ENCODE measurements at regions not wholly inside any gene's neighbourhood (a gene's known extent, or its start where the extent isn't known, plus 50 kb on each side); places are given as distances from the start of the nearest gene placed in this dataset.

- Histone ChIP-seq H3K36me3 (ENCODE audit: low read length) (no peaks in the 10 kb centered on the region), H3K9me3 (ENCODE audit: insufficient read depth, low read length) (no peaks in the 10 kb centered on the region), H4K20me1 (ENCODE audit: low read depth, low read length) (no peaks in the 10 kb centered on the region; the same call in 1 of the 2 replicates), H3K4me3 (ENCODE audit: insufficient read depth, low read length, poor library complexity, severe bottlenecking) (no peak overlapping the region), H2AFZ (ENCODE audit: low read depth, low read length, severe bottlenecking) (no peak overlapping the region), H3F3A (ENCODE audit: insufficient read depth) (no peaks in the 10 kb centered on the region), H3K9me2 (replicated peaks; ENCODE audit: insufficient read depth, low read length) (no peaks in the 10 kb centered on the region), H3K9ac (ENCODE audit: low read length) (no peak overlapping the region), H3K27ac (ENCODE audit: low read depth, low read length) (no peak overlapping the region), H3K27me3 (ENCODE audit: low read length) (no peaks in the 10 kb centered on the region), H3K79me2 (ENCODE audit: insufficient read depth, low read length) (no peaks in the 10 kb centered on the region), H3K4me2 (ENCODE audit: low read depth, low read length, poor library complexity, severe bottlenecking) (no peak overlapping the region)
- TF ChIP-seq EZH2phosphoT487 (conservative IDR thresholded peaks at IDR 0.05; ENCODE audit: low read length) (no peak), CTCF (IDR thresholded peaks at IDR 0.05; ENCODE audit: insufficient read depth, low read length, poor library complexity, severe bottlenecking) (no peak)
These were observed 369.2 kb downstream of the CCER1 start for GRCh38 chr12:90585640-90586304.

- Histone ChIP-seq H3F3A (ENCODE audit: insufficient read depth) (no peaks in the 10 kb centered on the region), H3K27ac (ENCODE audit: low read depth, low read length) (no peak overlapping the region), H3K9me3 (ENCODE audit: insufficient read depth, low read length) (no peaks in the 10 kb centered on the region), H4K20me1 (ENCODE audit: low read depth, low read length) (no peaks in the 10 kb centered on the region), H2AFZ (ENCODE audit: low read depth, low read length, severe bottlenecking) (no peak overlapping the region), H3K4me2 (ENCODE audit: low read depth, low read length, poor library complexity, severe bottlenecking) (no peak overlapping the region), H3K4me3 (ENCODE audit: insufficient read depth, low read length, poor library complexity, severe bottlenecking) (no peak overlapping the region), H3K36me3 (ENCODE audit: low read length) (no peaks in the 10 kb centered on the region), H3K27me3 (ENCODE audit: low read length) (no peaks in the 10 kb centered on the region), H3K9ac (ENCODE audit: low read length) (no peak overlapping the region), H3K9me2 (replicated peaks; ENCODE audit: insufficient read depth, low read length) (no peaks in the 10 kb centered on the region), H3K79me2 (ENCODE audit: insufficient read depth, low read length) (no peaks in the 10 kb centered on the region)
- TF ChIP-seq EZH2phosphoT487 (conservative IDR thresholded peaks at IDR 0.05; ENCODE audit: low read length) (no peak), CTCF (IDR thresholded peaks at IDR 0.05; ENCODE audit: insufficient read depth, low read length, poor library complexity, severe bottlenecking) (no peak)
These were observed 378.3 kb downstream of the CCER1 start for GRCh38 chr12:90576707-90577106.

- no peak overlapping the region for H3K27ac ChIP-seq (ENCODE audit: low read depth, low read length)
- no peaks in the 10 kb centered on the region for H4K20me1 ChIP-seq (ENCODE audit: low read depth, low read length)
- no peak overlapping the region for H3K4me2 ChIP-seq (ENCODE audit: low read depth, low read length, poor library complexity, severe bottlenecking)
- no peak overlapping the region for H3K4me3 ChIP-seq (ENCODE audit: insufficient read depth, low read length, poor library complexity, severe bottlenecking)
- TF ChIP-seq EZH2phosphoT487 (conservative IDR thresholded peaks at IDR 0.05; ENCODE audit: low read length), result no peak
- no peak for TF ChIP-seq CTCF (IDR thresholded peaks at IDR 0.05; ENCODE audit: insufficient read depth, low read length, poor library complexity, severe bottlenecking)
- no peaks in the 10 kb centered on the region for H3K9me2 ChIP-seq (replicated peaks; ENCODE audit: insufficient read depth, low read length)
- no peaks in the 10 kb centered on the region for H3K79me2 ChIP-seq (ENCODE audit: insufficient read depth, low read length)
- H3K9me3 ChIP-seq (ENCODE audit: insufficient read depth, low read length), result no peaks in the 10 kb centered on the region
- no peak overlapping the region for H2AFZ ChIP-seq (ENCODE audit: low read depth, low read length, severe bottlenecking)
- no peaks in the 10 kb centered on the region for H3K36me3 ChIP-seq (ENCODE audit: low read length)
- no peaks in the 10 kb centered on the region for H3K27me3 ChIP-seq (ENCODE audit: low read length)
- no peaks in the 10 kb centered on the region for H3F3A ChIP-seq (ENCODE audit: insufficient read depth)
- no peak overlapping the region for H3K9ac ChIP-seq (ENCODE audit: low read length)
These were observed 379.0 kb downstream of the CCER1 start for GRCh38 chr12:90575995-90576394.
